NCI-H2029 treated with DMSO at 0.1 percent for 48 hours (cell line): ENCODE measurements at regions not wholly inside any gene's neighbourhood (a gene's known extent, or its start where the extent isn't known, plus 50 kb on each side); places are given as distances from the start of the nearest gene placed in this dataset.

Experiments used
- DNase-seq: peaks from one replicate; lab custom pipeline; 2025; lab: John Stamatoyannopoulos, UW

DNA sequence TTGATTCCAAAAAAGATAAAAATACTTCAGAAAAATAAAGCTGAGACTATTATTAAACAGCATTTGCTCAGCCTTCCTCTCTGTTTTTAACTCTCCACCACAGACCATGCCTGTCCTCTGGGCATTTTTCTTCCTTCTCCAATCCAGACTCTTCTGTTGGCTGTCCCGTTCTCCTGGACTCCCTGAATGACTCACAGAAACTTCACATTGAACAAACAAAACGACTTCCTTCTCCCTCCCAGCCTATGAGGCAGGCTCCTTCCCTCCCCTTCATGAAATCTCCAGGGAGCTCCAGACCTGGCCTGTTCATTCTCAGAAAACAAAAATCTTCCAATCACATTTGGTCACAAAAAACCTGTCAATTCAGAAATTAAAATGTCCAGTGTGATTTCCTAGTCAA lies 421.3 kb downstream of the NPHP4 start:
- DNase-seq = no peak

DNA sequence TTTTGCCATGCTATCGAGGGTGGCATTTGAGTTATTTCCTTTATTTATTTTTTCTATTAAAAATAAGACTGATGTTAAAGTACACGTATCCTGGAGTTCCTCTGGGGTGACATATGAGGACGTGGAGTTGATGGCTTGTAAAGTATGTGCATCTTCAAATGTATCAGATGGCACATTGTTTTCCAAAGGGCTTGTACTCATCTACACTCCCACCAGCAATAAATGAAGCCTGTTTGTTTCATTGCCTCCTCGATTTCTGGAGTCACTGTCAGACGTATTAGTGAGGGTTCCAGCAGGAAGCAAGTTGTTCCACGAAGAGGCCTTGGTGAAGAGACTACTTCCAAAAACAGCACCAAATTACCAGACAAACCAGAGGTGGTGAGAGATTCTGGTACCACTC lies 423.9 kb downstream of the NPHP4 start:
- DNase-seq = no peak

DNA sequence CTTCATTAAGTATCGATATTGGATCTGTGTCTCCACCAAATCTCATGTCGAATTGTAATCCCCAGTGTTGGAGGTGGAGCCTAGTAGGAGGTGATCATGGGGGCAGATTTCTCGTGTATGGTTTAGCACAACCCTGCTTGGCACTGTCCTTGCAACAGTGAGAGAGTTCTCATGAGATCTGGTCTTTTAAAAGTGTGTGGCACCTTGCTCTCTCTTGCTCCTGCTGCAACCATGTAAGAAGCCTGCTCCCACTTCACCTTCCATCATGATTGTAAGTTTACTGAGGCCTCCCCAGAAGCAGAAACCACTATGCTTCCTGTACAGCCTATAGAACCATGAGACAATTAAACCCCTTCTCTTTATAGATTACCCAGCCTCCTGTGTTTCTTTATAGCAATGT lies 424.4 kb downstream of the NPHP4 start:
- no peak for DNase-seq

DNA sequence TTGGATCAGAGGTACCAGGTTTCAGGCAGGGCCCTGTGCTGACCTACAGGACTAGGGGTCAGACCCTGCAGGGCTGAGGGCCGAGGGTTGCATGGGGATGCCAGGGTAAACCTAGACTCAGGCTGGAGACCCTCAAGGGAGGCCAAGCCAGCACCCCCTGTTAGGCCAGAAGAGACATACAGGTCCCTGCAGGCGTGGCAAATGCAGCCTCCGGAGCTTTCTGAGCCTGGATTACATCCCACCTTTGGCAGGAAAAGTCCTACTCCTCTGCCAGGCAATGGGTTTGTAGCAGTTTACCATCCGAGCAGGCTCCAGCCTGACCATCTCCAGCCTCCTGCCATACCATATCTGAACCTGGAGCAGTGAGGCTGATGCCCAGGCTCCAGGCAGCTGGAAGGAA lies 425.3 kb downstream of the NPHP4 start:
- no peak for DNase-seq

- no peak for DNase-seq
These were observed 426.7 kb downstream of the NPHP4 start for GRCh38 chr1:5565281-5566125.

GRCh38 chr1:5564578-5565257 lies 427.5 kb downstream of the NPHP4 start:
- DNase-seq = no peak

GRCh38 chr1:5563861-5564577 lies 428.2 kb downstream of the NPHP4 start:
- no peak for DNase-seq

- DNase-seq = no peak
These were observed 429.5 kb downstream of the NPHP4 start for GRCh38 chr1:5562769-5563168.

- no peak for DNase-seq
These were observed 429.9 kb downstream of the NPHP4 start for GRCh38 chr1:5562331-5562730.

- DNase-seq = no peak
These were observed 433.1 kb downstream of the NPHP4 start for GRCh38 chr1:5559078-5559477.

DNA sequence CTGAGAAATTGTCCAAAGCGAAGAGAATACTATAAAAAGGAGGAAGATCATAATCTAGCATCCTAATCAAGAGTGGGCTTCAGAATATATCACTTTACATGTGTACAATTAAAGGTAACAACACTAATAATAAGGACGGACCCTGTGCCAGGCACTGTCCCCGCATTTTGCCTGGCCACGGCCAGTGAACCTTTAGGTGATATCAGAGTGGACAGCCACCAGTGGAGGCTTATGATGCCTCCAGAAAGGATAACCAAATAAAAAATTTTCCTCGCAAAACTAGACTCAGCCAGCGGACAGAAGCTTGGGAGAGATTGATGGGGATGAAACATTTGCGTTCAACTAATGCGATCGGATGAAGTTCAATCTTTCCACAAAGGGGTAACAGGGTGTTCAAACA lies 436.4 kb downstream of the NPHP4 start:
- no peak for DNase-seq

GRCh38 chr1:5554784-5555183 lies 437.4 kb downstream of the NPHP4 start:
- DNase-seq = no peak

GRCh38 chr1:5554111-5554510 lies 438.1 kb downstream of the NPHP4 start:
- DNase-seq = no peak

GRCh38 chr1:5552787-5553484 lies 439.3 kb downstream of the NPHP4 start:
- no peak for DNase-seq

DNA sequence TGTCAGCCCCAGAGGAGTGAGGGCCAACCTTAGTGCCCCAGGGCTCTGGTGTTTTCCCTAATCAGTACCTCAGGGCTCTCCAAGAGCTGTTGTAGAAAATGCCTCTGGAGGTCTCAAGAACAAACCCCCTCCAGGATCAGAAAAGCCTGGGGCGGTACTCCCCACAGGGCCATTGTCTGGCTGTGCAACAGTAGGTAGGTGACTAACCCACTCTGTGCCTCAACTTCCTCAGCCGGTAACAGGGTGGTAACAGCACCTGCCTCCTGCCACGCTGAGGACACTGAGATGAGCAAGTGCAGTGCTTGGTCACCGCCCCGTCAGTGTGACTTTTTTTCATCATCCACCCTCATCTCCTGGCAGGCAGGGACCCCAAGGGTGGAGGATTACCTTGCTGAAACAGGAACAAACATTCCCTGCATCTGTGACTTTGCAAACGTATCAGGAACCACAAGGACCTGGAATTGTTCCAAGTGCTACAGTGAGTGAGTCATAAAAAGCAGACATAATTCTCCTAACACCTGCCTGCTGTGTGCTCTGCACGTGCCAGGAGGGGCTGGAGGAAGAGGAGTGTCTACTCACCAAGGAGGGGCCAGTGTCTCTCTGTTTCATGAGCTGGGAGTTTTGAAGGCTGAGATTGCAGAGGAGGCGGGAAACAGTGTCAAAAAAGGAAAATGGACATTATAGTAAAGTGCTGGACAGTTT lies 440.8 kb downstream of the NPHP4 start:
- DNase-seq = peak; percentile 92

GRCh38 chr1:5548266-5548665 lies 444.0 kb downstream of the NPHP4 start:
- DNase-seq = no peak

GRCh38 chr1:5543235-5543634 lies 449.0 kb downstream of the NPHP4 start:
- no peak for DNase-seq

GRCh38 chr1:5532811-5533210 lies 459.4 kb downstream of the NPHP4 start:
- no peak for DNase-seq

- no peak for DNase-seq
These were observed 465.2 kb downstream of the NPHP4 start for GRCh38 chr1:5526822-5527551.

DNA sequence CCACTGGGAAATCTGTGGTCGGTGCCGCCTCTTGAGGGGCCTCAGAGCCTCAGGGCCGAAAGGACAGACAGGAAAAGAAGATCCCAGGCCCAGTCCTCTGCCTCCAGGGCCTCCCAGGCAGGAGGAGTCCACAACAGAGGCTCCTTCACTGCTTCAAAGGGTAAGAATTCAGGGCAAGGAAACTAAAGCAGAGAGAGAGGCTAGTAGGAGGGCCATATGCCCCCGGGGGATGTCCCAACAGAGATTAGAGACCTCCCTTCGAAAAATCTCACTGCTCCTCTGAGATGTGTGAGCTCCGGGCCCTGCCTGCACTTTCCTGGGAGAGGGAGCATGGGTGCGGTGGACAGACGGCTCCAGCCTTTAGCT lies 465.9 kb downstream of the NPHP4 start:
- no peak for DNase-seq
